ENCODE measurements at regions not wholly inside any gene's neighbourhood (a gene's known extent, or its start where the extent isn't known, plus 50 kb on each side); places are given as distances from the start of the nearest gene placed in this dataset.

DNA sequence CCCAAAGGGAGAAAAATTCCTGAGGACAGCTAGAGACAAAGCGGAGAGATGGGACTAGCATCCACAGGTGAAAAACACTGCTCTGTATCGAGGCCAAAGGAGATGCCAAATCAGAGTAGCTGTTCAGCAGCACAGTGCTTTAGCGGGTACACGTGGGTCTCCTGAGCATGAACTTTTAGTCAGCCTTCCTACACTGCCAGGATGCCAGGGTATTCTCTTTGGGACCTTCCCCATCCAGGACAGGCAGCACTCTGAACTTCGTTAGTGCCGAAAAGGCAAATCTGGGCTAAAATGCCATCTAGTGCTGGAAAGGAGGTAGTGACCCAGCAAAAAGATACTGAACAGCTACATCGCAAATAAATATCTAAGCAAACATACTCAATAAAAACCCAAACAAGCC lies 64.9 kb downstream of the C6orf58 start:
- intact Hi-C loops (cut with DNase I) = loop anchor here (5.0 kb wide), 1 partner anchor 175 kb away; no protein-coding TSS in a partner anchor
- peak in 1 of 10 donors; percentile 49 for DNase-seq
